Motor neuron (in vitro differentiated cells): ENCODE measurements at regions not wholly inside any gene's neighbourhood (a gene's known extent, or its start where the extent isn't known, plus 50 kb on each side); places are given as distances from the start of the nearest gene placed in this dataset.

Experiments
- ATAC-seq, 8 experiments: fragments of 200-7000 bp; cut with Tn5 transposase; replicated peaks in 6 of 8; 2 replicates each; pipeline ENCODE4 v1.8.0; 2021; ENCODE audit warnings: mild to moderate bottlenecking in 8 of 8, moderate library complexity in 8 of 8
- H3K27ac ChIP-seq, 2 donors: fragments of 250-450 bp; sonication (Bioruptor Pico); 2 replicates each; pipeline ENCODE4 v1.9.0; 2021; ENCODE audit warnings: antibody characterized with exemption in 2 of 2, mild to moderate bottlenecking in 2 of 2, moderate library complexity in 1 of 2
- H3K4me1 ChIP-seq, 2 donors: fragments of 250-450 bp; sonication (Bioruptor Pico); replicated peaks in 1 of 2; 2 replicates each; pipeline ENCODE4 v1.6.1; 2021; ENCODE audit warnings: antibody characterized with exemption in 2 of 2, mild to moderate bottlenecking in 2 of 2, moderate library complexity in 1 of 2
- H3K4me3 ChIP-seq, 5 donors: fragments of 250-450 bp; sonication (Bioruptor Pico); 2 replicates each; pipeline ENCODE4 v1.9.0; 2021; ENCODE audit warnings: antibody characterized with exemption in 5 of 5, mild to moderate bottlenecking in 5 of 5, moderate library complexity in 4 of 5
- WGBS, 10 experiments: fragments of 450-650 bp; shearing (Covaris generic); methylation state at CpG; one replicate each; pipeline ENCODE4 v1.0.0; 2022; 5-methylcytosine and 5-hydroxymethylcytosine counted together
- in situ Hi-C, 9 experiments: fragments of 400-800 bp; cut with MboI; loops; one replicate each; pipeline ENCODE4 v1.15.0; 2021; ENCODE audit warnings: low sequenced_read_pairs in 9 of 9, low pct_unique_long_range_greater_than_20kb in 2 of 9; ENCODE audit not compliant: unreplicated experiment in 9 of 9

DNA sequence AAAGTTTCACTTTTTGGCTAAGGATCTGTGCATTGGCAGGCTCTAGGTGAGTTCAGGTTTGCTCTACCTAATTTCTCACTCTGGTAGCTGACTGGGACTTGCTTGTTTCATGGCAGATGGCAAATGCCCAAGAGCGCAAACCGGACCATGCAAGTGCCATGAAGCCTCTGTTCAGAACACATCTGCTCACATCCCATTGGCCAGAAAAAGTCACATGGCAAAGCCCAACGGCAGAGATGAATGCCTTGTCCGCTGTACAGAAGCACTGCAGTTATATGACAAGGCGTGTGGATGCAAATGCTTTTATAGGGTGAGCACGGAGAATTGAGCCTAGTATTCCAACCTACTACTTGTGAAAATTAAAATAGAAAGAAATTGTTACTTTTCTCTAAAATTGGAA, 202.2 kb upstream of the HMGA2 start:
- no peak overlapping the region for H3K4me3 ChIP-seq
- H3K4me1 ChIP-seq = no peaks in the 10 kb centered on the region
- in situ Hi-C loops = no loop called here
- H3K27ac ChIP-seq = no peak overlapping the region
- WGBS, 10 experiments = 79 to 96% (median 94%) methylated on average over 2 to 4 of the region's 6 CpGs; no CpG with 5 or more reads in 4 of the 10 experiments
- no peak for ATAC-seq

- 38 to 100% (median 82%) methylated on average over 1 of the region's 1 CpG; no CpG with 5 or more reads in 4 of the 10 experiments for WGBS, 10 experiments
- ATAC-seq = no peak
Observed at GRCh38 chr12:65623507-65623906, 200.8 kb upstream of the HMGA2 start.

DNA sequence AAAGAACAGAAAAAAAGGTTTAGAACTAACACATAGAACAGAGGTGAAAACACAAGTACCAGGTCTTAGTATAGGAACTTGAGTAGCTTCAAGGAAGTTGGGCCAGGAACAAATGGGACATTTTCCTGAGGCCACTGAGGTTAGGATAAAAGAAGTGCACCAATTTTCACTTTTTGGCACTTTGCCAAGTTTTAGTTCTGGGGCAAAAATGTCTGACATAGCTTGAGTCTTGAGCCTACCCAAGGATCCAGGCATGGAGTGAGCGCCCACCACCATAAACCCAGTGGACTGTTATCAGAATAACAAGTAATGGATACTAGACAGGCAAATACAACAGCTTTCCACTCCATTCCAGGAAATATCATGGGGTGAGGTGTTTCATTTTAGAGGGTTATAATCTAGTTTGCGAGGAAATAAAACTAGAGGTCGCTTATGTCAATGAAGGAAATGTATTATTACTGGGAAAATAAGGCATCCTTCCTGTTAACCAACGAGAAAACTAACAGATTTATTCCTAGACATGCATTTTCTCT, 199.7 kb upstream of the HMGA2 start:
- no peak overlapping the region for H3K4me3 ChIP-seq
- H3K27ac ChIP-seq = no peak overlapping the region
- H3K4me1 ChIP-seq = no peaks in the 10 kb centered on the region
- no peak for ATAC-seq
- in situ Hi-C loops = no loop called here
- 61 to 100% (median 87%) methylated on average over 1 to 4 of the region's 4 CpGs; no CpG with 5 or more reads in 2 of the 10 experiments for WGBS, 10 experiments

More at GRCh38 chr12:65623507-65623906, 200.8 kb upstream of the HMGA2 start:
- in situ Hi-C loops = no loop called here
- Histone ChIP-seq H3K27ac (no peak overlapping the region), H3K4me1 (no peaks in the 10 kb centered on the region), H3K4me3 (no peak overlapping the region)

DNA sequence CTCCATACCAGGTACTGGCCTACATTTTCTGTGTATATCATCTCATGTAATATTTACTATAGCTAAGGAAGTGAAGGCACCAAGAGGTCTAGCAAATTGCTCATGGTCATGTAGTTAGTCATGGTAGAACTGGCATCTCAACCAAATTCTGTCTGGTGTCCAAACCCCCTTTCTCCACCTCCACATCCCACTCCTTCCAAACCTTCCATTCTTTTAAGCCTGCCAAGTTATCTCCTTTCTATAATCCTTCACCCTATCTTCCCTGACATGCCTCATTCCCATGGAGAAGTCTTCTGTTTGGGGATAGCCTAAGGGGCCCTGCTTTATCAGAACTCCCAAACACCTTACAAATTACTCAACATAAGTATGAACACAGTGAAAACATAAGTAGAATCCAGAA, 196.2 kb upstream of the HMGA2 start:
- Histone ChIP-seq H3K4me3 (no peak overlapping the region), H3K27ac (no peak overlapping the region), H3K4me1 (no peaks in the 10 kb centered on the region)
- no peak for ATAC-seq
- in situ Hi-C loops = no loop called here

- Histone ChIP-seq H3K4me3 (no peak overlapping the region), H3K4me1 (no peaks in the 10 kb centered on the region), H3K27ac (no peak overlapping the region)
- in situ Hi-C loops = no loop called here
- no peak for ATAC-seq
- 47 to 100% (median 79%) methylated on average over 1 to 3 of the region's 3 CpGs for WGBS, 10 experiments
Observed at GRCh38 chr12:65630555-65630954, 193.7 kb upstream of the HMGA2 start.

DNA sequence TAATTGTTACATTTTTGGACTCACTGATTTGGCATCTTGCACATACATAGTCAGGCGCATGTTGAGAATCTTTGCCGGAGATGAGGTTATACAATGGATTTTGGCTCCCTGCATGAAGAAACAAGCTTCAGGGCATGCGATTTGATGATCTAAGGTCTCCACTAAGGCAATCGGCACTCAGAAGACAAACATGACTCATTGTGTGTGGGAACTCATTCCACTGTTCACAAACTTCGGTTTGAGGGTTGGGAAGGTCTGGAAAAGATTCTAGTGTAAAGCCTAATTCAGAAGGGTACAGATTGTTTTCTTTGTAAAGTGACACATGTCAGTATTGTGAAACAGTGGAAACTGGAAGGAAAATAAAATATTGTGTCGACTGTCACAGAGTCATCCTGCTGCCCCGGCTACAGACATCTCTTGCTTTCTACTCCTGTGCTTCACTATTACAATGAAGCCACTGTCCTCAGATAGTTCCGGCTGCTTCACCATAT, 192.6 kb upstream of the HMGA2 start:
- 2 to 96% (median 75%) methylated on average over 2 to 7 of the region's 8 CpGs for WGBS, 10 experiments
- no peaks in the 10 kb centered on the region for H3K4me1 ChIP-seq
- no peak overlapping the region for H3K27ac ChIP-seq
- in situ Hi-C loops = no loop called here
- ATAC-seq = peak in 4 of 8 experiments; percentile 24 to 96 (median 96)
- no peak overlapping the region for H3K4me3 ChIP-seq

DNA sequence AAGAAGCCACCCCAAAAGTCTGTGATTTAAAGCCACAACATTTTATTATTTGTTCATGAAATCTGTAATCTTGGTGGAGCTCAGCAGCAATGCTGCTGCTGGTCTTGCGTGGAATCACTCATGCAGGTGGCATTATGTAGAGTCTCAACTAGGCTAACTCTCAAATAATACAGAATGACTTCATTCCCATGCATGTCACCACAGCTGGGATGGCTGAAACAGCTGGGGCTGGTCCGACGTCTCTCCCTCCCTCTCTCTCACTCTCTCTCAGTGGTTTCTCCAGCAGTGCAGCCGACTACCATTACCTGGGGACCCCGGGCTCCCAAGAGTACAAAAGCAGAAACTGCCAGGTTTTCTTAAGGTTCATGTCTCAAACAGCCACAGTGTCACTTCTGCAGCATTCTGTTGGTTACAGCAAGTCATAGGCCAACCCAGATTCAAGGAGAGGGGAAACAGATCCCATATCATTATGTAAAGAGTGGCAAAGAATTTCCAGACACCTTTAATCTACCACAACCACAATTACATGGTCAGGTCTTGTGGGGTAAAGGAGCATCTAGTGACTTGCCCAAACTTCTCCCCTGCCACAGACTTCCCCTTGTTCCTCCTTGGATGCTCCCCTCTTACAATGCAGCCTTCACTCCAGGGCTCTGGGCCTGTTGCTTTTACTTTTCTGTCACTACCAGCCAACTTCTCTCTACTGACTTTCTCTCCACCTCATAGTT, 192.0 kb upstream of the HMGA2 start:
- Histone ChIP-seq H3K4me3 (no peak overlapping the region), H3K4me1 (no peaks in the 10 kb centered on the region), H3K27ac (no peak overlapping the region)
- peak in 3 of 8 experiments; percentile 13 to 41 (median 18) for ATAC-seq
- in situ Hi-C loops = no loop called here
- 20 to 94% (median 80%) methylated on average over 1 to 5 of the region's 5 CpGs; no CpG with 5 or more reads in 4 of the 10 experiments for WGBS, 10 experiments

DNA sequence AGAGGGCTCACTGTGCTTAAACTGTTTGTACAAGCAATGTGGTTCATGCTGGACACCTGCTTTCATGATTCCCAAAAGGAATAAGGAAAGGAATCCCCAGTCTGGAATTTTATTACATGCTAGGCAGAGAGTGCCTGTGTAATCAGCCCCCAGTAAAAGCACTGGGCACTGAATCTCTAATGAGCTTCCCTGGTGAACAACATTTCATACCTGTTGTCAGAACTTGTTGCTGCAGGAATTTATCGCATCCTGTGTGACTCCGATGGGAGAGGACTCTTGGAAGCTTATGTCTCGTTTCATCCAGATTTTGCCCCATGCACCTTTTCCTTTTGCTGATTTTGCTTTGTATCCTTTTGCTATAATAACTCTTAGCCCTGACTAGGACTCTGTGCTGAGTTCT, 190.2 kb upstream of the HMGA2 start:
- in situ Hi-C loops = no loop called here
- no peaks in the 10 kb centered on the region for H3K4me1 ChIP-seq
- no peak for ATAC-seq
- no peak overlapping the region for H3K4me3 ChIP-seq
- no peak overlapping the region for H3K27ac ChIP-seq
- 69 to 100% (median 91%) methylated on average over 1 to 3 of the region's 3 CpGs for WGBS, 10 experiments

DNA sequence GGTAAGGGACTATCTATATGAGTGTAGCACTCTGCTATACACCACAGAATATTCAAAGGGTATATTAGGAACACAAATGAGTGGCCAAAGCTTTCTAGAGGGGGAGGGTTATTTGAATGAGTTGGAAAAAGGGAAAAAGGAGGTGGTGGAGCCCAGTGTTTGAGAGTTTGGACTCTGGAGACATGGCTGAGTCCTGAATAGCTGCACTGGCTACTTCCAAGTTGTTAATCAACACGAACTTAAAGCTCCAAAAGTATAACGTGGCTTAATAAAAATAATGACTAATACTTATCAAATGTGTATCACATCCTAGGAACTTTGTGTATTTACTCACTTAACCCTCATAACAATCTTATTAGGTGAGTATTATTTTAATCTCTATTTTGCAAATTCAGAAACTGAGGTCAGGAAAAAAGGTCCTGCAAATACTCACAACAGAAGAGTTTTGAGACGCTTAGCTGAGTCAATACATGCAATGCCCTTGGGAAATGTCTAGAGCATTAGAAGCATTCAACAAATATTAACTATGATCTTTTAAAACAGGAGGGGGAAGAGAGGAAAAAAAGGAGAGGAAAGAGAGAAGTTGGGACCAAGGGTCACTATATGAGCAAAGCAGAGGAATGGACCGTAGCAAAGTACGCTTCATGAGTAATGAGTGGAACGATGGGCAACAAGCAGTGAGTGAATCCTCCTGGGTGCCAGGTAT, 189.5 kb upstream of the HMGA2 start:
- WGBS, 10 experiments = 18 to 100% (median 84%) methylated on average over 1 to 6 of the region's 6 CpGs
- H3K4me1 ChIP-seq = no peaks in the 10 kb centered on the region
- no peak for ATAC-seq
- no peak overlapping the region for H3K4me3 ChIP-seq
- in situ Hi-C loops = no loop called here
- H3K27ac ChIP-seq = no peak overlapping the region

GRCh38 chr12:65636436-65636835, 187.8 kb upstream of the HMGA2 start:
- in situ Hi-C loops = no loop called here

GRCh38 chr12:65637150-65637549, 187.1 kb upstream of the HMGA2 start:
- H3K4me3 ChIP-seq = no peak overlapping the region
- in situ Hi-C loops = no loop called here

More at GRCh38 chr12:65636436-65636835, 187.8 kb upstream of the HMGA2 start:
- Histone ChIP-seq H3K4me3 (no peak overlapping the region), H3K27ac (no peak overlapping the region), H3K4me1 (no peaks in the 10 kb centered on the region)
- no peak for ATAC-seq
- 83 to 100% (median 100%) methylated on average over 1 of the region's 1 CpG; no CpG with 5 or more reads in 4 of the 10 experiments for WGBS, 10 experiments

DNA sequence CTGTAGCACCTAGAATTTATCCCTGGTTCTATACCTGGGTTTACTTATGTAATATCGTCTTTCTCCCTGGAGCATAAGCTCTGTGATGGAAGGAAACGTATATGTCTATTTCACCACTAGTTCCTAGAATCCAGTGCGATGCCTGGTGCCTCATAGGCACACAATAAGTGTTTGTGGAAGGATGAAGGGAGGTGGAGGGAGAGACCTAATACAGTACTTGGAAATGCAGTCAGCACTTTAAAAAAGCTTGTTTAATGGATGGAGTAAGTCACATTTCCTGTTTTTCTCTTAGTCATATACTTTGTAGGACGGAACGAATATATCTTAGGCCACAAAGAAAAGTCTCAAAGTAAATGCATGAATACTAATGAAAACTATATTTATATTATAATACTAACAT, 186.5 kb upstream of the HMGA2 start:
- Histone ChIP-seq H3K4me3 (no peak overlapping the region), H3K27ac (no peak overlapping the region), H3K4me1 (no peaks in the 10 kb centered on the region)
- in situ Hi-C loops = no loop called here
- no peak for ATAC-seq
- WGBS, 10 experiments = 45 to 95% (median 92%) methylated on average over 1 to 5 of the region's 5 CpGs; no CpG with 5 or more reads in 1 of the 10 experiments

More at GRCh38 chr12:65637150-65637549, 187.1 kb upstream of the HMGA2 start:
- no peak for ATAC-seq
- Histone ChIP-seq H3K27ac (no peak overlapping the region), H3K4me1 (no peaks in the 10 kb centered on the region)
- 85 to 100% (median 95%) methylated on average over 1 to 2 of the region's 2 CpGs for WGBS, 10 experiments

GRCh38 chr12:65638324-65638723, 186.0 kb upstream of the HMGA2 start:
- peak in 1 of 8 experiments; percentile 23 for ATAC-seq
- Histone ChIP-seq H3K4me3 (no peak overlapping the region), H3K27ac (no peak overlapping the region), H3K4me1 (no peaks in the 10 kb centered on the region)
- in situ Hi-C loops = no loop called here
